ENCODE measurements at regions not wholly inside any gene's neighbourhood (a gene's known extent, or its start where the extent isn't known, plus 50 kb on each side); places are given as distances from the start of the nearest gene placed in this dataset.

DNA sequence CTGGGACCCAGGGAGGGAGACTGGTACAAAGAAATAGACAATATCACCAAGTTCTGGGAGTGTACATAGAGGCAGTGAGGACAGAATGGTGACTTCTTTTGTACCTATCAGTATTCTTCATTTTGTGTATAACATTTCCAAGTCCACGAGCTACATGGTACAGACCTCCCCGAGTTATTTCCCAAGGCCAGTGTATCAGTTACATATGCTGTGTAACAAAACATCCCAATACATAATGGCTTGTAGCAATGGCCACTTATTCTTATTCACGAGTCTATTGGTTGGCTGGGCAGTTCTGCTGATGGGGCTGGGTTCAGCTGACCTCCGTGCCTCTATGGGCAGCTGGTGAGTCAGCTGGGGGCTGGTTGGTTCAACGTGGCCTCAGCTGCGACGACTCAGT is 98.7 kb upstream of the RFLNA start:
- TF ChIP-seq POLR2A (IDR thresholded peaks at IDR 0.05; ENCODE audit: borderline replicate concordance, extremely low read depth, insufficient read depth, insufficient read length) (no peak), RAD21 (IDR thresholded peaks at IDR 0.05; ENCODE audit: low read depth) (no peak), FOSL1 (IDR thresholded peaks at IDR 0.05; ENCODE audit: low read depth) (no peak), EZH2 (IDR thresholded peaks at IDR 0.05) (no peak), SIN3A (IDR thresholded peaks at IDR 0.05; ENCODE audit: low read depth) (no peak)
- TF ChIP-seq, protein P1, sequence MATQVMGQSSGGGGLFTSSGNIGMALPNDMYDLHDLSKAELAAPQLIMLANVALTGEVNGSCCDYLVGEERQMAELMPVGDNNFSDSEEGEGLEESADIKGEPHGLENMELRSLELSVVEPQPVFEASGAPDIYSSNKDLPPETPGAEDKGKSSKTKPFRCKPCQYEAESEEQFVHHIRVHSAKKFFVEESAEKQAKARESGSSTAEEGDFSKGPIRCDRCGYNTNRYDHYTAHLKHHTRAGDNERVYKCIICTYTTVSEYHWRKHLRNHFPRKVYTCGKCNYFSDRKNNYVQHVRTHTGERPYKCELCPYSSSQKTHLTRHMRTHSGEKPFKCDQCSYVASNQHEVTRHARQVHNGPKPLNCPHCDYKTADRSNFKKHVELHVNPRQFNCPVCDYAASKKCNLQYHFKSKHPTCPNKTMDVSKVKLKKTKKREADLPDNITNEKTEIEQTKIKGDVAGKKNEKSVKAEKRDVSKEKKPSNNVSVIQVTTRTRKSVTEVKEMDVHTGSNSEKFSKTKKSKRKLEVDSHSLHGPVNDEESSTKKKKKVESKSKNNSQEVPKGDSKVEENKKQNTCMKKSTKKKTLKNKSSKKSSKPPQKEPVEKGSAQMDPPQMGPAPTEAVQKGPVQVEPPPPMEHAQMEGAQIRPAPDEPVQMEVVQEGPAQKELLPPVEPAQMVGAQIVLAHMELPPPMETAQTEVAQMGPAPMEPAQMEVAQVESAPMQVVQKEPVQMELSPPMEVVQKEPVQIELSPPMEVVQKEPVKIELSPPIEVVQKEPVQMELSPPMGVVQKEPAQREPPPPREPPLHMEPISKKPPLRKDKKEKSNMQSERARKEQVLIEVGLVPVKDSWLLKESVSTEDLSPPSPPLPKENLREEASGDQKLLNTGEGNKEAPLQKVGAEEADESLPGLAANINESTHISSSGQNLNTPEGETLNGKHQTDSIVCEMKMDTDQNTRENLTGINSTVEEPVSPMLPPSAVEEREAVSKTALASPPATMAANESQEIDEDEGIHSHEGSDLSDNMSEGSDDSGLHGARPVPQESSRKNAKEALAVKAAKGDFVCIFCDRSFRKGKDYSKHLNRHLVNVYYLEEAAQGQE (IDR thresholded peaks at IDR 0.05; ENCODE audit: low read depth): no peak
- TF ChIP-seq, protein P2, sequence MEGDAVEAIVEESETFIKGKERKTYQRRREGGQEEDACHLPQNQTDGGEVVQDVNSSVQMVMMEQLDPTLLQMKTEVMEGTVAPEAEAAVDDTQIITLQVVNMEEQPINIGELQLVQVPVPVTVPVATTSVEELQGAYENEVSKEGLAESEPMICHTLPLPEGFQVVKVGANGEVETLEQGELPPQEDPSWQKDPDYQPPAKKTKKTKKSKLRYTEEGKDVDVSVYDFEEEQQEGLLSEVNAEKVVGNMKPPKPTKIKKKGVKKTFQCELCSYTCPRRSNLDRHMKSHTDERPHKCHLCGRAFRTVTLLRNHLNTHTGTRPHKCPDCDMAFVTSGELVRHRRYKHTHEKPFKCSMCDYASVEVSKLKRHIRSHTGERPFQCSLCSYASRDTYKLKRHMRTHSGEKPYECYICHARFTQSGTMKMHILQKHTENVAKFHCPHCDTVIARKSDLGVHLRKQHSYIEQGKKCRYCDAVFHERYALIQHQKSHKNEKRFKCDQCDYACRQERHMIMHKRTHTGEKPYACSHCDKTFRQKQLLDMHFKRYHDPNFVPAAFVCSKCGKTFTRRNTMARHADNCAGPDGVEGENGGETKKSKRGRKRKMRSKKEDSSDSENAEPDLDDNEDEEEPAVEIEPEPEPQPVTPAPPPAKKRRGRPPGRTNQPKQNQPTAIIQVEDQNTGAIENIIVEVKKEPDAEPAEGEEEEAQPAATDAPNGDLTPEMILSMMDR (IDR thresholded peaks at IDR 0.05 in 2 of 3, conservative IDR thresholded peaks at IDR 0.05 in 1 of 3; ENCODE audit: borderline replicate concordance in 1 of 3, insufficient read depth in 1 of 3, low read depth in 2 of 3, low read length in 2 of 3): no peak
